H1 (cell line): ENCODE measurements at regions not wholly inside any gene's neighbourhood (a gene's known extent, or its start where the extent isn't known, plus 50 kb on each side); places are given as distances from the start of the nearest gene placed in this dataset.
A peak's percentile ranks its signal among the peaks of the same experiment; 100 is the strongest.

ENCODE experiments used
- RFX5 ChIP-seq: IDR thresholded peaks from 2 replicates; pipeline ENCODE4 v1.6.1; 2011; ENCODE audit warnings: low read depth, low read length, improper control_type of control experiment, borderline replicate concordance
- SUZ12 ChIP-seq: fragments of 200-600 bp; sonication (generic); IDR thresholded peaks from 2 replicates; pipeline ENCODE4 v1.6.1; 2012; ENCODE audit warnings: mild to moderate bottlenecking, inconsistent platforms, low read length, moderate library complexity, mixed read lengths
- TF ChIP-seq, protein P1 (sequence below): fragments of 300-600 bp; sonication (generic); IDR thresholded peaks from 2 replicates; pipeline ENCODE4 v1.7.1; 2012; ENCODE audit warnings: low read length, moderate library complexity, mild to moderate bottlenecking, inconsistent platforms; ENCODE audit not compliant: insufficient replicate concordance
- TF ChIP-seq, protein P2 (sequence below): IDR thresholded peaks from 2 replicates; pipeline ENCODE4 v1.6.1; 2011; ENCODE audit warnings: low read depth, mild to moderate bottlenecking, low read length; ENCODE audit not compliant: insufficient read depth

DNA sequence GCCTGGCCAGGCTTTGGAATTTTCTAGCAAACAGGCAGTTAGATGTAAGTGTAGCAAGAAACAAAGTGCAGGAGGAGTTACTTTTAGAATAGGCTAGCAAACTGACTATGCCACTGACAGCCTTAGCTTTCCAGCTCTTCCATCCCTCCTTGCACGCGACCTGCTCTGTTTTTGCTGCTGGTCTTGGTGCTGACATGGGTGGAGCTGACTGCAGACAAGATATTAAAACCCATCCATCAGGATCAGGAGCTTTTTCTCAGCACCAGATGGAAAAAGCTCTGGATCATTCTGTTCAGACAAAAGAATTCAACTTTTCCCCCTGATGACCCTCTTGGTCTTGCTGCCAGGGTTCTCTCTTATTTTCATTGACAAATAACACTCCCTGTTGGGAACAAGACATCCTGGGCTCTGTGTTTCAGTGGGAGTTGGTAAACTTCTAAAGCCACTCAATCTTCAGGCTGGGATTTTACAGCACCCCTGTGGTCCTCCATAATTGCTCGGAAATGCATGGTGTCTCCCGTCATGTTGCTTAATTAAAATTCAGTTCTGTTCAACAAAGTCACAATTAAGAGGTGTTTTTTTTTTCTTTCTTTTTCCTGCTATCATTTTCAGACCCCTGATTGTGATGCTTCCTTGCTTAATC, 240.0 kb upstream of the LARGE1 start (continued):
- TF ChIP-seq, protein P1, sequence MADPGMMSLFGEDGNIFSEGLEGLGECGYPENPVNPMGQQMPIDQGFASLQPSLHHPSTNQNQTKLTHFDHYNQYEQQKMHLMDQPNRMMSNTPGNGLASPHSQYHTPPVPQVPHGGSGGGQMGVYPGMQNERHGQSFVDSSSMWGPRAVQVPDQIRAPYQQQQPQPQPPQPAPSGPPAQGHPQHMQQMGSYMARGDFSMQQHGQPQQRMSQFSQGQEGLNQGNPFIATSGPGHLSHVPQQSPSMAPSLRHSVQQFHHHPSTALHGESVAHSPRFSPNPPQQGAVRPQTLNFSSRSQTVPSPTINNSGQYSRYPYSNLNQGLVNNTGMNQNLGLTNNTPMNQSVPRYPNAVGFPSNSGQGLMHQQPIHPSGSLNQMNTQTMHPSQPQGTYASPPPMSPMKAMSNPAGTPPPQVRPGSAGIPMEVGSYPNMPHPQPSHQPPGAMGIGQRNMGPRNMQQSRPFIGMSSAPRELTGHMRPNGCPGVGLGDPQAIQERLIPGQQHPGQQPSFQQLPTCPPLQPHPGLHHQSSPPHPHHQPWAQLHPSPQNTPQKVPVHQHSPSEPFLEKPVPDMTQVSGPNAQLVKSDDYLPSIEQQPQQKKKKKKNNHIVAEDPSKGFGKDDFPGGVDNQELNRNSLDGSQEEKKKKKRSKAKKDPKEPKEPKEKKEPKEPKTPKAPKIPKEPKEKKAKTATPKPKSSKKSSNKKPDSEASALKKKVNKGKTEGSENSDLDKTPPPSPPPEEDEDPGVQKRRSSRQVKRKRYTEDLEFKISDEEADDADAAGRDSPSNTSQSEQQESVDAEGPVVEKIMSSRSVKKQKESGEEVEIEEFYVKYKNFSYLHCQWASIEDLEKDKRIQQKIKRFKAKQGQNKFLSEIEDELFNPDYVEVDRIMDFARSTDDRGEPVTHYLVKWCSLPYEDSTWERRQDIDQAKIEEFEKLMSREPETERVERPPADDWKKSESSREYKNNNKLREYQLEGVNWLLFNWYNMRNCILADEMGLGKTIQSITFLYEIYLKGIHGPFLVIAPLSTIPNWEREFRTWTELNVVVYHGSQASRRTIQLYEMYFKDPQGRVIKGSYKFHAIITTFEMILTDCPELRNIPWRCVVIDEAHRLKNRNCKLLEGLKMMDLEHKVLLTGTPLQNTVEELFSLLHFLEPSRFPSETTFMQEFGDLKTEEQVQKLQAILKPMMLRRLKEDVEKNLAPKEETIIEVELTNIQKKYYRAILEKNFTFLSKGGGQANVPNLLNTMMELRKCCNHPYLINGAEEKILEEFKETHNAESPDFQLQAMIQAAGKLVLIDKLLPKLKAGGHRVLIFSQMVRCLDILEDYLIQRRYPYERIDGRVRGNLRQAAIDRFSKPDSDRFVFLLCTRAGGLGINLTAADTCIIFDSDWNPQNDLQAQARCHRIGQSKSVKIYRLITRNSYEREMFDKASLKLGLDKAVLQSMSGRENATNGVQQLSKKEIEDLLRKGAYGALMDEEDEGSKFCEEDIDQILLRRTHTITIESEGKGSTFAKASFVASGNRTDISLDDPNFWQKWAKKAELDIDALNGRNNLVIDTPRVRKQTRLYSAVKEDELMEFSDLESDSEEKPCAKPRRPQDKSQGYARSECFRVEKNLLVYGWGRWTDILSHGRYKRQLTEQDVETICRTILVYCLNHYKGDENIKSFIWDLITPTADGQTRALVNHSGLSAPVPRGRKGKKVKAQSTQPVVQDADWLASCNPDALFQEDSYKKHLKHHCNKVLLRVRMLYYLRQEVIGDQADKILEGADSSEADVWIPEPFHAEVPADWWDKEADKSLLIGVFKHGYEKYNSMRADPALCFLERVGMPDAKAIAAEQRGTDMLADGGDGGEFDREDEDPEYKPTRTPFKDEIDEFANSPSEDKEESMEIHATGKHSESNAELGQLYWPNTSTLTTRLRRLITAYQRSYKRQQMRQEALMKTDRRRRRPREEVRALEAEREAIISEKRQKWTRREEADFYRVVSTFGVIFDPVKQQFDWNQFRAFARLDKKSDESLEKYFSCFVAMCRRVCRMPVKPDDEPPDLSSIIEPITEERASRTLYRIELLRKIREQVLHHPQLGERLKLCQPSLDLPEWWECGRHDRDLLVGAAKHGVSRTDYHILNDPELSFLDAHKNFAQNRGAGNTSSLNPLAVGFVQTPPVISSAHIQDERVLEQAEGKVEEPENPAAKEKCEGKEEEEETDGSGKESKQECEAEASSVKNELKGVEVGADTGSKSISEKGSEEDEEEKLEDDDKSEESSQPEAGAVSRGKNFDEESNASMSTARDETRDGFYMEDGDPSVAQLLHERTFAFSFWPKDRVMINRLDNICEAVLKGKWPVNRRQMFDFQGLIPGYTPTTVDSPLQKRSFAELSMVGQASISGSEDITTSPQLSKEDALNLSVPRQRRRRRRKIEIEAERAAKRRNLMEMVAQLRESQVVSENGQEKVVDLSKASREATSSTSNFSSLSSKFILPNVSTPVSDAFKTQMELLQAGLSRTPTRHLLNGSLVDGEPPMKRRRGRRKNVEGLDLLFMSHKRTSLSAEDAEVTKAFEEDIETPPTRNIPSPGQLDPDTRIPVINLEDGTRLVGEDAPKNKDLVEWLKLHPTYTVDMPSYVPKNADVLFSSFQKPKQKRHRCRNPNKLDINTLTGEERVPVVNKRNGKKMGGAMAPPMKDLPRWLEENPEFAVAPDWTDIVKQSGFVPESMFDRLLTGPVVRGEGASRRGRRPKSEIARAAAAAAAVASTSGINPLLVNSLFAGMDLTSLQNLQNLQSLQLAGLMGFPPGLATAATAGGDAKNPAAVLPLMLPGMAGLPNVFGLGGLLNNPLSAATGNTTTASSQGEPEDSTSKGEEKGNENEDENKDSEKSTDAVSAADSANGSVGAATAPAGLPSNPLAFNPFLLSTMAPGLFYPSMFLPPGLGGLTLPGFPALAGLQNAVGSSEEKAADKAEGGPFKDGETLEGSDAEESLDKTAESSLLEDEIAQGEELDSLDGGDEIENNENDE = peak; percentile 33
- TF ChIP-seq SUZ12 = no peak
- TF ChIP-seq, protein P2, sequence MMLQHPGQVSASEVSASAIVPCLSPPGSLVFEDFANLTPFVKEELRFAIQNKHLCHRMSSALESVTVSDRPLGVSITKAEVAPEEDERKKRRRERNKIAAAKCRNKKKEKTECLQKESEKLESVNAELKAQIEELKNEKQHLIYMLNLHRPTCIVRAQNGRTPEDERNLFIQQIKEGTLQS = no peak
- TF ChIP-seq RFX5 = no peak
